ENCODE measurements at regions not wholly inside any gene's neighbourhood (a gene's known extent, or its start where the extent isn't known, plus 50 kb on each side); places are given as distances from the start of the nearest gene placed in this dataset.

GRCh38 chr20:52798124-52798523 lies 174.0 kb upstream of the TSHZ2 start:
- Histone ChIP-seq H3K79me2 (ENCODE audit: insufficient read depth, low read length) (no peaks in the 10 kb centered on the region), H3K36me3 (replicated peaks in 1 of 2; ENCODE audit: control insufficient read depth in 1 of 2, insufficient read depth in 2 of 2, low read length in 2 of 2) (no peaks in the 10 kb centered on the region), H3K4me2 (replicated peaks; ENCODE audit: extremely low read depth, low read length, poor library complexity, severe bottlenecking) (no peak overlapping the region), H3K27ac (ENCODE audit: low read depth in 1 of 2, low read length in 2 of 2) (no peak overlapping the region), H4K20me1 (ENCODE audit: insufficient read depth, low read length) (no peaks in the 10 kb centered on the region), H3K4me3 (replicated peaks in 1 of 3; ENCODE audit: low read depth in 2 of 3, low read length in 3 of 3) (no peak overlapping the region), H3K4me1 (ENCODE audit: control insufficient read depth in 1 of 2, insufficient read depth in 2 of 2, low read length in 2 of 2) (no peaks in the 10 kb centered on the region), H3K9ac (ENCODE audit: insufficient read depth, low read length, poor library complexity, severe bottlenecking) (no peak overlapping the region), H2AFZ (ENCODE audit: insufficient read depth, low read depth, low read length, poor library complexity, severe bottlenecking) (no peak overlapping the region), H3K9me3 (replicated peaks in 1 of 2; ENCODE audit: control insufficient read depth in 1 of 2, insufficient read depth in 1 of 2, low read length in 2 of 2) (no peaks in the 10 kb centered on the region), H3K27me3 (ENCODE audit: control insufficient read depth in 2 of 2, insufficient read depth in 2 of 2, low read length in 2 of 2) (no peaks in the 10 kb centered on the region)
- no peaks in the 10 kb centered on the region for H3K4me1 Mint-ChIP-seq
- no peak for DNase-seq
- no peaks in the 10 kb centered on the region for H3K36me3 Mint-ChIP-seq
- intact Hi-C loops (cut with micrococcal nuclease) = no loop called here
- peaks cover 0 to 2% (median 0%) of the 10 kb centered on the region in 3 donors for H3K27me3 Mint-ChIP-seq (ENCODE audit: low read depth in 3 of 3)
- no peak overlapping the region for H3K4me3 Mint-ChIP-seq
- TF ChIP-seq CTCF (IDR thresholded peaks at IDR 0.05) = no peak
- H3K9me3 Mint-ChIP-seq = peaks cover 0 to 4% (median 0%) of the 10 kb centered on the region in 7 donors
- WGBS (ENCODE audit: insufficient coverage) = 91% methylated on average over 1 of the region's 1 CpG
- no peak overlapping the region for H3K27ac Mint-ChIP-seq

- Histone ChIP-seq H2AFZ (ENCODE audit: insufficient read depth, low read depth, low read length, poor library complexity, severe bottlenecking) (no peak overlapping the region), H3K4me1 (ENCODE audit: control insufficient read depth in 1 of 2, insufficient read depth in 2 of 2, low read length in 2 of 2) (no peaks in the 10 kb centered on the region), H3K4me2 (replicated peaks; ENCODE audit: extremely low read depth, low read length, poor library complexity, severe bottlenecking) (no peak overlapping the region), H3K79me2 (ENCODE audit: insufficient read depth, low read length) (no peaks in the 10 kb centered on the region), H3K27ac (ENCODE audit: low read depth in 1 of 2, low read length in 2 of 2) (no peak overlapping the region), H4K20me1 (ENCODE audit: insufficient read depth, low read length) (no peaks in the 10 kb centered on the region), H3K9me3 (replicated peaks in 1 of 2; ENCODE audit: control insufficient read depth in 1 of 2, insufficient read depth in 1 of 2, low read length in 2 of 2) (no peaks in the 10 kb centered on the region), H3K27me3 (ENCODE audit: control insufficient read depth in 2 of 2, insufficient read depth in 2 of 2, low read length in 2 of 2) (peaks cover 0 to 2% of the 10 kb centered on the region in 2 donors), H3K9ac (ENCODE audit: insufficient read depth, low read length, poor library complexity, severe bottlenecking) (no peak overlapping the region), H3K36me3 (replicated peaks in 1 of 2; ENCODE audit: control insufficient read depth in 1 of 2, insufficient read depth in 2 of 2, low read length in 2 of 2) (no peaks in the 10 kb centered on the region), H3K4me3 (replicated peaks in 1 of 3; ENCODE audit: low read depth in 2 of 3, low read length in 3 of 3) (no peak overlapping the region)
- no peaks in the 10 kb centered on the region for H3K4me1 Mint-ChIP-seq
- no peak overlapping the region for H3K4me3 Mint-ChIP-seq
- H3K36me3 Mint-ChIP-seq = no peaks in the 10 kb centered on the region
- no peak for DNase-seq
- no peak overlapping the region for H3K27ac Mint-ChIP-seq
- intact Hi-C loops (cut with micrococcal nuclease) = no loop called here
- H3K27me3 Mint-ChIP-seq (ENCODE audit: low read depth in 3 of 3) = peaks cover 0 to 2% (median 2%) of the 10 kb centered on the region in 3 donors
- H3K9me3 Mint-ChIP-seq = peaks cover 0 to 4% (median 0%) of the 10 kb centered on the region in 7 donors
- TF ChIP-seq CTCF (IDR thresholded peaks at IDR 0.05) = no peak
These were observed 177.3 kb upstream of the TSHZ2 start for GRCh38 chr20:52794853-52795252.

Measured in CD14-positive monocyte (primary cell).